ENCODE measurements at regions not wholly inside any gene's neighbourhood (a gene's known extent, or its start where the extent isn't known, plus 50 kb on each side); places are given as distances from the start of the nearest gene placed in this dataset.

GRCh38 chr1:30473922-30474817, 249.2 kb downstream of the MATN1 start:
- TF ChIP-seq EZH2phosphoT487 (IDR thresholded peaks at IDR 0.05; ENCODE audit: borderline replicate concordance) = no peak
- TF ChIP-seq CTCF (conservative IDR thresholded peaks at IDR 0.05; ENCODE audit: low read length) = no peak
